HepG2 (cell line): ENCODE measurements at regions not wholly inside any gene's neighbourhood (a gene's known extent, or its start where the extent isn't known, plus 50 kb on each side); places are given as distances from the start of the nearest gene placed in this dataset.

Experiments used
- ATAC-seq: fragments of 200-7000 bp; cut with Tn5 transposase; 3 replicates; pipeline ENCODE4 v1.9.1; 2020; ENCODE audit warnings: mild to moderate bottlenecking, moderate library complexity
- BruUV-seq: library from RNA; stranded (reverse); fragments of 400-500 nt; replicated peaks from 2 replicates; lab custom pipeline; 2021; lab: Mats Ljungman, UMichigan
- CTCF ChIA-PET: fragments of 300-600 bp; formaldehyde crosslinking; extraction: SDS; loops from one replicate; lab custom pipeline; 2021; ENCODE audit warnings: low total read pairs, inconsistent platforms, low intra/inter-chr PET ratio; lab: Yijun Ruan, JAX
- POLR2A ChIA-PET: fragments of 350-600 bp; sonication (Branson Sonifier 250); formaldehyde crosslinking; loops from one replicate; lab custom pipeline; 2020; ENCODE audit warnings: antibody characterized with exemption, inconsistent platforms; lab: Yijun Ruan, JAX
- DNase-seq: peaks from one replicate; pipeline ENCODE4 v3.0.0-alpha.2; 2015; ENCODE audit warnings: low spot score
- FAIRE-seq: peaks from 3 replicates; lab custom pipeline; 2011; peaks lifted over from hg19 to GRCh38; lab: Jason Lieb, UNC
- H2AFZ ChIP-seq: one replicate; pipeline ENCODE4 v1.6.1; 2011; ENCODE audit warnings: low read length, inconsistent platforms
- H3K27ac ChIP-seq: fragments of 300-600 bp; 3 replicates; pipeline ENCODE4 v1.8.0; 2011; ENCODE audit warnings: mixed run types, mild to moderate bottlenecking, mixed read lengths, low read length, inconsistent platforms; ENCODE audit not compliant: insufficient read depth; ENCODE audit errors: extremely low read length
- H3K27me3 ChIP-seq, 2 experiments: fragments of 200-600 bp in 1 of 2; 2 replicates in 1 of 2; 3 replicates in 1 of 2; pipeline versions ENCODE4 v1.6.0 to v1.8.0; 2011; ENCODE audit warnings: low read length in 2 of 2, mild to moderate bottlenecking in 2 of 2, moderate library complexity in 2 of 2, inconsistent platforms in 1 of 2; ENCODE audit not compliant: insufficient read depth in 2 of 2, control insufficient read depth in 1 of 2
- H3K36me3 ChIP-seq, 2 experiments: fragments of 200-600 bp in 1 of 2; replicated peaks in 1 of 2; 2 replicates in 1 of 2; 3 replicates in 1 of 2; pipeline versions ENCODE4 v1.5.1 to v1.8.0; 2011; ENCODE audit warnings: low read length in 2 of 2, inconsistent platforms in 1 of 2; ENCODE audit not compliant: insufficient read depth in 2 of 2, control insufficient read depth in 1 of 2
- H3K4me1 ChIP-seq: 2 replicates; pipeline ENCODE4 v1.5.1; 2012; ENCODE audit warnings: low read length, inconsistent platforms; ENCODE audit not compliant: insufficient read depth
- H3K4me2 ChIP-seq: 2 replicates; pipeline ENCODE4 v1.6.0; 2011; ENCODE audit warnings: low read depth, low read length, inconsistent platforms
- H3K4me3 ChIP-seq, 3 experiments: fragments of 200-600 bp in 1 of 3; sonication (generic), shearing (Covaris generic) in 1 of 3; replicated peaks in 1 of 3; 2 replicates each; pipeline ENCODE4 v1.5.1; 2011 to 2016; ENCODE audit warnings: low read length in 3 of 3, inconsistent platforms in 2 of 3, low read depth in 2 of 3, mild to moderate bottlenecking in 2 of 3, control low read depth in 1 of 3, mixed read lengths in 1 of 3; ENCODE audit not compliant: insufficient read depth in 1 of 3
- H3K79me2 ChIP-seq: one replicate; pipeline ENCODE4 v1.6.1; 2011; ENCODE audit warnings: low read length, inconsistent platforms; ENCODE audit not compliant: insufficient read depth
- H3K9ac ChIP-seq: 2 replicates; pipeline ENCODE4 v1.6.0; 2011; ENCODE audit warnings: mild to moderate bottlenecking, low read depth, low read length, inconsistent platforms; ENCODE audit not compliant: insufficient read depth
- H3K9me3 ChIP-seq: 2 replicates; pipeline ENCODE4 v1.5.1; 2012; ENCODE audit warnings: mild to moderate bottlenecking, low read length
- H4K20me1 ChIP-seq: 2 replicates; pipeline ENCODE4 v1.6.0; 2011; ENCODE audit warnings: inconsistent platforms, mild to moderate bottlenecking, low read length, moderate library complexity; ENCODE audit not compliant: insufficient read depth
- FIP1L1 ChIP-seq: fragments of 200-400 bp; formaldehyde crosslinking; IDR thresholded peaks from 2 replicates; pipeline ENCODE4 v1.6.1; 2018; ENCODE audit warnings: low read depth, mild to moderate bottlenecking, low read length, moderate library complexity, borderline replicate concordance; ENCODE audit not compliant: insufficient read depth
- SCMH1 ChIP-seq: sonication (generic); formaldehyde crosslinking; IDR thresholded peaks from 2 replicates; pipeline ENCODE4 v1.9.0; 2021; ENCODE audit warnings: missing genetic modification reagents, mild to moderate bottlenecking, borderline replicate concordance
- TCF7L2 ChIP-seq: IDR thresholded peaks from 2 replicates; pipeline ENCODE4 v1.6.1; 2011; ENCODE audit warnings: mild to moderate bottlenecking, low read depth, low read length, moderate library complexity
- TFDP1 ChIP-seq: IDR thresholded peaks from 2 replicates; pipeline ENCODE4 v1.6.1; 2016; ENCODE audit warnings: missing compliant biosample characterization, missing genetic modification reagents, borderline replicate concordance
- ZBTB37 ChIP-seq: sonication (generic); formaldehyde crosslinking; IDR thresholded peaks from 2 replicates; pipeline ENCODE4 v1.4.0; 2020; ENCODE audit warnings: mild to moderate bottlenecking, missing genetic modification reagents
- ZMYM3 ChIP-seq: sonication (generic); formaldehyde crosslinking; IDR thresholded peaks from 2 replicates; pipeline ENCODE4 v1.5.1; 2020; ENCODE audit warnings: mild to moderate bottlenecking, missing genetic modification reagents
- ZNF550 ChIP-seq: sonication (generic); formaldehyde crosslinking; IDR thresholded peaks from 2 replicates; pipeline ENCODE4 v1.4.0; 2020; ENCODE audit warnings: mild to moderate bottlenecking, missing genetic modification reagents, borderline replicate concordance
- ZNF710 ChIP-seq: sonication (generic); formaldehyde crosslinking; IDR thresholded peaks from 2 replicates; pipeline ENCODE4 v1.5.0; 2020; ENCODE audit warnings: mild to moderate bottlenecking, missing genetic modification reagents, borderline replicate concordance
- ZSCAN21 ChIP-seq: sonication (generic); formaldehyde crosslinking; IDR thresholded peaks from 2 replicates; pipeline ENCODE4 v1.8.0; 2022; ENCODE audit warnings: mild to moderate bottlenecking, missing genetic modification reagents, moderate library complexity, borderline replicate concordance
- WGBS: methylation state at CpG from one replicate; pipeline ENCODE4 v1.1.6; 2017; ENCODE audit warnings: low lambda C conversion rate; 5-methylcytosine and 5-hydroxymethylcytosine counted together
- in situ Hi-C: cut with HindIII; loops from 2 replicates; pipeline ENCODE4 v1.10.0; 2017; ENCODE audit warnings: low pct_unique_long_range_greater_than_20kb; ENCODE audit not compliant: extremely low pct_ligation_motif_present
- intact Hi-C: fragments of 100-400 bp; cut with micrococcal nuclease; formaldehyde crosslinking; loops from one replicate; pipeline ENCODE4 v1.10.0; 2022; ENCODE audit not compliant: unreplicated experiment

GRCh38 chr1:195550071-195550862, 1058.0 kb downstream of the KCNT2 start:
- ATAC-seq (no peak), FAIRE-seq (no peak)
- ChIA-PET CTCF (no interaction called here), POLR2A (no interaction called here)
- no TSS peak for BruUV-seq
- no peaks in the 10 kb centered on the region for H3K9me3 ChIP-seq
- 2% methylated on average over 5 of the region's 5 CpGs for WGBS
- intact Hi-C loops: no loop called here
- no peak overlapping the region for H3K4me3 ChIP-seq
- in situ Hi-C loops: no loop called here
- H3K9ac ChIP-seq: no peak overlapping the region
- no peaks in the 10 kb centered on the region for H3K79me2 ChIP-seq
- TF ChIP-seq SCMH1 (CRISPR knock-in tag) (no peak), TCF7L2 (no peak), ZNF550 (CRISPR knock-in tag) (no peak), ZSCAN21 (no peak), ZMYM3 (CRISPR knock-in tag) (no peak), ZNF710 (CRISPR knock-in tag) (no peak), TFDP1 (CRISPR knock-in tag) (no peak), FIP1L1 (no peak), ZBTB37 (CRISPR knock-in tag) (no peak)
- TF ChIP-seq, all 625 proteins: peak for 0
- H4K20me1 ChIP-seq: no peaks in the 10 kb centered on the region
- no peak overlapping the region for H3K27ac ChIP-seq
- H3K4me1 ChIP-seq: no peaks in the 10 kb centered on the region
- no peaks in the 10 kb centered on the region for H3K27me3 ChIP-seq
- H3K4me2 ChIP-seq: no peak overlapping the region
- no peaks in the 10 kb centered on the region for H3K36me3 ChIP-seq
- no peak for DNase-seq
- H2AFZ ChIP-seq: no peak overlapping the region
